ENCODE measurements at regions not wholly inside any gene's neighbourhood (a gene's known extent, or its start where the extent isn't known, plus 50 kb on each side); places are given as distances from the start of the nearest gene placed in this dataset.

DNA sequence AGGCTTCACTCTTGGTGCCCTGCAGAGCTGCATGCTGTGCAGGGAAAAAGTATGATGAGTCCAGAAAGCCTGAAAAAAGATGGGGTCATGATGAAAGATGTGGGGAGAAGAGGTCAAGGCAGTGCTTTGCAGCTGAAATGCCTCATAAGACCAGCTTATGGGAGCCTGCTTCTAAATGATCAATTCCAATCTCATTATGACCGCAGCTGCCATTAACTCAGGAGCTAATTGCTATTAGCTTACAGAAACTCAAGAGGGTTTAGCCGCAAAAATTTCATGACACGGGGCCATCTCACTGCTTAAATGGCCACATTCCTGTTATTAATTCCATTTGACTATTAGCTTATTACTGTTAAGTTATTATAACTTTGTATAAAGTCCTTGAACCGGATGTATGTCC, 502.9 kb upstream of the ZMIZ1 start:
- intact Hi-C loops (cut with micrococcal nuclease) = no loop called here
- no peaks in the 10 kb centered on the region for H3K4me1 Mint-ChIP-seq (ENCODE audit: insufficient read depth, unreplicated experiment)
- H3K27ac Mint-ChIP-seq (ENCODE audit: low read depth, unreplicated experiment) = no peak overlapping the region
- H3K4me3 Mint-ChIP-seq (ENCODE audit: unreplicated experiment) = no peak overlapping the region
- no TSS peak for BruUV-seq (replicated peaks)
- no peaks in the 10 kb centered on the region for H3K36me3 Mint-ChIP-seq (ENCODE audit: insufficient read depth, unreplicated experiment)
- ChIA-PET POLR2A (no interaction called here), CTCF (interaction anchor here (0.6 to 1.2 kb wide), 3 partner anchors 9 to 1123 kb away, joined by 3 read pairs; no protein-coding TSS in a partner anchor)
- no peak for DNase-seq (ENCODE audit: unreplicated experiment)
- peaks cover 45% of the 10 kb centered on the region for H3K27me3 Mint-ChIP-seq (ENCODE audit: insufficient read depth, unreplicated experiment)
- no peaks in the 10 kb centered on the region for H3K9me3 Mint-ChIP-seq (ENCODE audit: unreplicated experiment)
- no peak for TF ChIP-seq CTCF (IDR thresholded peaks at IDR 0.05; ENCODE audit: unreplicated experiment)

GRCh38 chr10:78566284-78567111, 502.3 kb upstream of the ZMIZ1 start:
- intact Hi-C loops (cut with micrococcal nuclease) = no loop called here
- CTCF ChIA-PET = interaction anchor here (0.7 to 1.2 kb wide), 2 partner anchors 9 to 1122 kb away, joined by 3 read pairs; no protein-coding TSS in a partner anchor
- Mint-ChIP-seq H3K36me3 (ENCODE audit: insufficient read depth, unreplicated experiment) (no peaks in the 10 kb centered on the region), H3K27ac (ENCODE audit: low read depth, unreplicated experiment) (no peak overlapping the region), H3K4me1 (ENCODE audit: insufficient read depth, unreplicated experiment) (no peaks in the 10 kb centered on the region), H3K9me3 (ENCODE audit: unreplicated experiment) (no peaks in the 10 kb centered on the region), H3K27me3 (ENCODE audit: insufficient read depth, unreplicated experiment) (peaks cover 51% of the 10 kb centered on the region), H3K4me3 (ENCODE audit: unreplicated experiment) (no peak overlapping the region)
- no peak for DNase-seq (ENCODE audit: unreplicated experiment)
- BruUV-seq (replicated peaks) = no TSS peak
- POLR2A ChIA-PET = interaction anchor here (0.7 kb wide), 1 partner anchor 373 kb away, joined by 3 read pairs; no protein-coding TSS in a partner anchor
- no peak for TF ChIP-seq CTCF (IDR thresholded peaks at IDR 0.05; ENCODE audit: unreplicated experiment)

DNA sequence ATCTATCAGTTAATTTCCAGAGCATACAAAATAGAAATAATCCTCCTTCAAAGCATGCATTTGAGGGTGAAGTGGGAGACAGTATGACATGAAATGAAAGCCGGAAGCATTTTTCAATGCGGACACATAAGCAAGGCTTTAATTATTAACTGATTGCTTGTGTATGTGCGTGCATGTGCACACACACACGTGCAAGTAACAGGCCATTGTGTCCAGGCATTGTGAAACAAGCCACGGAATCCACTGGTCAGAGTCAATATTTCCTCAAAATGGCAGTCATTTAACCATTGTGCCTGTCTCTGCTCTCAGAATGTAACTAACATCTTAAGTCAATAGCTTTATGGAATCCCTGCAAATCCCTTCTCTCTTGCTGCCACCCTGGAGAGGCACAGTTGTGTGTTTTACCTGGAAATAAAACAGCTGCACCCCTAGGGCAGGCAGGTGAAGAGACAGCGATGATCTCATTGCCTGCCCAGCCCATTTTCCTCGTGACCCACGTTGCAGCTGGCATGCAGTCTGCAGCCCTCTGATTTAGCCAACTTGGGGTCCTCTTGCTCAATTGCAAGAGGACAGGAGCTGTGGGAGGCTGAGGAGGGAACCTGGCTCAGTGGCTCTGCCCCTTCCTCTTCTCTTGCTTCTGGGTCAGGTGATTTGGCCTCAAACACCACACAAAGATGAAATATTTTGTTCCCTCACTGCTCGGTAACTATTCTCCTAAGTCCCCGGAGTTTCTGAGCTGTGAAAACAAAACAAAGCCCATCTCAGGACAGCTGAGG, 500.9 kb upstream of the ZMIZ1 start:
- POLR2A ChIA-PET = interaction anchor here (0.7 kb wide), 1 partner anchor 19 kb away, joined by 4 read pairs; no protein-coding TSS in a partner anchor
- no peaks in the 10 kb centered on the region for H3K4me1 Mint-ChIP-seq (ENCODE audit: insufficient read depth, unreplicated experiment)
- CTCF ChIA-PET = interaction anchor here (0.7 kb wide), 2 partner anchors 66 to 91 kb away, joined by 3 read pairs; no protein-coding TSS in a partner anchor
- TF ChIP-seq CTCF (IDR thresholded peaks at IDR 0.05; ENCODE audit: unreplicated experiment) = no peak
- intact Hi-C loops (cut with micrococcal nuclease) = no loop called here
- H3K27ac Mint-ChIP-seq (ENCODE audit: low read depth, unreplicated experiment) = no peak overlapping the region
- H3K4me3 Mint-ChIP-seq (ENCODE audit: unreplicated experiment) = no peak overlapping the region
- H3K36me3 Mint-ChIP-seq (ENCODE audit: insufficient read depth, unreplicated experiment) = no peaks in the 10 kb centered on the region
- peaks cover 55% of the 10 kb centered on the region for H3K27me3 Mint-ChIP-seq (ENCODE audit: insufficient read depth, unreplicated experiment)
- no peaks in the 10 kb centered on the region for H3K9me3 Mint-ChIP-seq (ENCODE audit: unreplicated experiment)
- no TSS peak for BruUV-seq (replicated peaks)
- DNase-seq (ENCODE audit: unreplicated experiment) = no peak

GRCh38 chr10:78568620-78569019, 500.1 kb upstream of the ZMIZ1 start:
- no TSS peak for BruUV-seq (replicated peaks)
- Mint-ChIP-seq H3K36me3 (ENCODE audit: insufficient read depth, unreplicated experiment) (no peaks in the 10 kb centered on the region), H3K4me1 (ENCODE audit: insufficient read depth, unreplicated experiment) (no peaks in the 10 kb centered on the region), H3K27me3 (ENCODE audit: insufficient read depth, unreplicated experiment) (peaks cover 63% of the 10 kb centered on the region), H3K27ac (ENCODE audit: low read depth, unreplicated experiment) (no peak overlapping the region), H3K9me3 (ENCODE audit: unreplicated experiment) (no peaks in the 10 kb centered on the region), H3K4me3 (ENCODE audit: unreplicated experiment) (no peak overlapping the region)
- DNase-seq (ENCODE audit: unreplicated experiment) = no peak
- intact Hi-C loops (cut with micrococcal nuclease) = no loop called here
- TF ChIP-seq CTCF (IDR thresholded peaks at IDR 0.05; ENCODE audit: unreplicated experiment) = no peak
- ChIA-PET CTCF (interaction anchor here (1.2 kb wide), 1 partner anchor 37 kb away, joined by 3 read pairs; no protein-coding TSS in a partner anchor), POLR2A (no interaction called here)

Measured in MCF 10A (cell line).